HG03097 (cell line): ENCODE measurements at regions not wholly inside any gene's neighbourhood (a gene's known extent, or its start where the extent isn't known, plus 50 kb on each side); places are given as distances from the start of the nearest gene placed in this dataset.

Experiments used
- ATAC-seq: cut with Tn5 transposase; IDR thresholded peaks from one replicate; pipeline ENCODE4 v1.9.1; 2021; ENCODE audit not compliant: unreplicated experiment, low FRiP score

DNA sequence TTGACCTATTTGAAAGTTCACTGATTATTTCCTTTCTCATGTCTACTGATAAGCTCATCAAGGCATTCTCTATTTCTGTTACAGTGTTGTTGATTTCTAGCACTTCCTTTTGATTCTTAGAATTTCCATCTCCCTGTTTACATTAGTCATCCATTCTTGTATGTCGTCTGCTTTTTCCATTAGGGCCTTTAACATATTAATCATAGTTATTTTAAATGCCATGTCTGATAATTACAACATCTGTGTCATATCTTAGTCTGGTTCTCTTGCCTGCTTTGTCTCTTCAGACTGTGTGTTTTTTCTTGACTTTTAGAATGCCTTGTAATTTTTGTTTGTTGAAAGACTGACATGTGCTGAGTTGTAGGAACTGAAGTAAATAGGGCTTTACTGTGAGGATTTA, 602.1 kb downstream of the SOX6 start:
- no peak for ATAC-seq

DNA sequence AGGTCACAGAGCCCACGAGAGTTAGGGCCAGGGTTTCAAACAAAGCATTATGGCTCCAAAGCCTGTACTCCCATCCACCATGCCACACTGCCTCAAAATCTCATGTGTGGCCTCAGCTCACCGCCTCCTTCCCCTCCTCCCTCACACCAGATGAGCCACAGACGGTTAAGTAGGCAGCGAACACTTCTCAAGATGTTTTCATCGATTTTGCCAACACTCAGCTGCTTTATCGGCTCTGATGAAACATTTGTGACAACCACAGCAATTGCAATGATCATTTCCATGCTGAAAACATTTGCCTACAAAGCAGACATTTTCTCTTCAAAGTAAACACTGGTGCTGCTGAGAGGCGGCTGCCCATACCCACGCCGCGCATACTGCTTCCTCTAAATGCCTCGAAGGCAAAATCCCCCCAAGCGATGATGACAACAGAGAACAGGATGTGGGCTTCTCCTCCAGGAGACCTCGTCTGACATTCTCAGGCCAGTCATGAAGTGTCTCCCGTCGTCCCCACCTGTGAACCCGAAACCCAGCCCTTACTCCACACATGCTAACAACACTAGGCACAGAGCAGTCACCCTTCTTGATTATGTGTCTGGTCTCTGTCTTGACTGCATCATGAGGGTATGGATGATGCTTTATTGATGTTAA, 599.2 kb downstream of the SOX6 start:
- ATAC-seq = no peak

DNA sequence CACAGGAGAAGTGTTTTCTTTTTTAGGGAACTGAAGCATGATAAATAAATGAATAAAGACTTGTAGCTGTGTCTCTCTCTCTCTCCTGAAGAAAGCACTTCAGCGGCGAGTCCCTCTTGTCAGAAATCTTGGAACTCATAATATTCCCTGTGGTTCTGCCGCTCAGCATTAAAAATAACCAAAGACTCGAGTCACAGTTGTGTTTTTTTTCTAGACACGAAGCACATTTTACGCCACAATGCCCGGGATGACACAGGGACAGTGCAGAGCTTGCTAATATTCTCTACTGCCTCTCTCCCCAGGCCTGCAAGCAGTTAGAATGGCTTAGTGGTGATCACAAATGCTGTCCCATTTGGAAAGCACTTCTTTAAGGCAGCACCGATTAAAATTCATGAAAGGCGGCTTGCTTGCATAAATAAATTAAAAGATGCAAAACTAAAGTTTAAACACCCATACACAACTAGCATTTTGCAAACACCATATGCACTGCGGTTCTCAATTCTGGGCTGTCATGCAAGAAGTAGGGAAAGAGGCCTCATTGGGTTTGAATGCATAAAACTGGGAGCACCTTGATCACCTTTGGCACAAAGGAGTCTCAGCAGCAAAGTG, 597.4 kb downstream of the SOX6 start:
- ATAC-seq = no peak

DNA sequence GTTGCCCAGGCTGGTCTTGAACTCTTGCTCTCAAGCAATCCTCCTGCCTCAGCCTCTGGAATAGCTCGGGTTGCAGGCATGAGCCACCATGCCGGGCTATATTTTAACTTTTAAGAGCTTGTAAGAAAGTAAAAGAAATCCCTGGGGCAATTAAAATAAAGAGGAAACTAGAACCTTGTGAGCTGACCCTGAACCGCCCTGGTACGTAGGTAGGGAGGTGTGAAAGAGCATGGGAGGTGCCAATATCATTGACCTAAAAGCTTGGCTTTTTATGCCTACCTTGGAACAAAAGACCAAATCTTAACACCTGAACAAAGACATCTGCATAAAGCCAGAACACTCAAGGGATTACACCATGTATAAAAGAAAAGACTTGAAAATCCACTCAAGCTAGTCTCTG, 595.1 kb downstream of the SOX6 start:
- no peak for ATAC-seq

DNA sequence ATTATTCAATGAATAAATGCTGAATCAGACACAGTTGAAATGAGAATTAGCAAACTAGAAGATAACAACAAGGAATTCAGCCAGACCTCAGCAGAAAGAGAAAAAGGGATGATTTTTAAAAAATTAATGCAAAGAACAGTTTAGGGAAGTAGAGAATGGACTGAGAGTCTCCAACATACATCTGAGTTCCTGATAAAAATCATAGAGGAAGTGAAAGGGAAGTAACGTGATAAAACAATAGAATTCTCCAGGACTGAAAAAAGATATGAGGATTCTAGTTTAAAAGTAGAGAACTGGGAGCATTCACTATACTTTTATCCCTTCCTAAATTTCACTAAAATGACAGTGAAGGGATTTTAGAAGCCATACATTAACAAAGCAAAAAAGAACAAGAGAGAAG, 592.0 kb downstream of the SOX6 start:
- ATAC-seq = no peak

DNA sequence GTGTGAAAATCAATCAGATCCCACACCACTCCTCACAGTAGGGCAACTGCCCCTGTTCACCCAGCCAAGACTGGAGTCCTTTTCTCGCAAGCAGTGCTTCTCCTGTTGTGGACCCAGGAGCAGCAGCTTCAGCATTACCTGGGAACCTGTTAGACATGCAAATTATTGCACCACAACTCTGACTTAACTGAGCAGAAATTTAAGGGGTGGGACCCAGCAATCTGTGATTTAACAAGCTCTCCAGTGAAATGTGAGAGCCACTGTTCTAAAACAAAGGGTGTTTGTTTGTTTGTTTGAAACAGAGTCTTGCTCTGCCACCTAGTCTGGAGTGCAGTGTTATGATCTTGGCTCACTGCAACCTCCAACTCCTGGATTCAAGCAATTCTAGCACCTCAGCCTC, 591.4 kb downstream of the SOX6 start:
- ATAC-seq = no peak

DNA sequence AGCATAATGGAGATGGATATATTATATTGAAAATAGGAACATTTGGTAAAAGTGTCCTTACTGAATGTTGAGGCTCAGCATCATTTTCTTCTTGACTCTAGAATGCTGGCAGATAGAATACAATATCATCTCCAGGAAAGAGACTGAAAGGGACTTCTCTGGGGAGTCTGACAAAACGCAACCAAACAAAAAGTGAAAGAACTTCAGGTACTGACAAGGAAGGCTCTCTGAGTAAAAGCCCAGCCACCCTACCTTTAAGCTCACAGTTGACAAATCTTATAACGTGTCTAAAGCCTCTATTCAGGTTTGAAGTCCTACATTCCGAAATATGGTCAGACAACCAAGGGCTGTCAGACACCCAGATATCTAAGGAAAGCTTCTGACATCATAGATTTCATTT, 590.8 kb downstream of the SOX6 start:
- no peak for ATAC-seq

DNA sequence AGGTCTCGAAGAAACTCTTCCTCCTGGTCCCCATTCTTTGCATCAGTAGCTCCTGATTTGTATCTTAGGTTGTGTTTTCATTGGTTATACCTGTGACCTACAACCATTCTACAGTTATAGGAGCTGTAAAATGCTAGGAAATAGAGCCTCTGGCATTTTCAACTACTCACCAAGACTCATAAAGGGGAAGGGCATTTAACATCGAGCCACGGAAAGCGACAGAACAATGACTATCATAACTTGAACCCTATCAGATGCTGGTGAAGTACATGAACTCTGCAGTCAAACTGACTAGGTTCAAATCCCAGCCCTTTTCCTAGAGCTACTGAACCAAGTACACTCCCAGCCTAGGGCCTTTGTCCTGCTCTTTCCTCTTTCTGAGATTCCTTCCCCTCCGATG, 588.0 kb downstream of the SOX6 start:
- no peak for ATAC-seq

DNA sequence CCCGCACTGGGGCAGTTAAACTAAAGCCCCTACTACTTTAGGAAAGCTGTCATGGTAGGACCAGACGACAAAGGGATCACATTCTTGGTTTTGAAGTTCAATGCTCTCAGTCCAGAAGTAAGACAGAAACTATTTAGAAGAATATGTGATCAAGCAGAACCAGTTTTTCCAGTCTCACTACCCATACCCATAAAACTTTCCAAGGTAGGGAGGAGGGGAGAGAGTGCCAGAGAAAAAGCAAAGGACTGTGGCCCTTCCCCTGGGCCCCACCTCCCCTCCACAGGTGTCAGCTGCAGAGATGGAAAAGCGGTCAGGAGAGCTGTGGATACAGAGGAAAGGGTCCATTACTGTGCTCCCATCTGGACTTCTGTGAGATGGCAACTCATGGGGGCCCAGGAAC, 587.1 kb downstream of the SOX6 start:
- ATAC-seq = no peak

DNA sequence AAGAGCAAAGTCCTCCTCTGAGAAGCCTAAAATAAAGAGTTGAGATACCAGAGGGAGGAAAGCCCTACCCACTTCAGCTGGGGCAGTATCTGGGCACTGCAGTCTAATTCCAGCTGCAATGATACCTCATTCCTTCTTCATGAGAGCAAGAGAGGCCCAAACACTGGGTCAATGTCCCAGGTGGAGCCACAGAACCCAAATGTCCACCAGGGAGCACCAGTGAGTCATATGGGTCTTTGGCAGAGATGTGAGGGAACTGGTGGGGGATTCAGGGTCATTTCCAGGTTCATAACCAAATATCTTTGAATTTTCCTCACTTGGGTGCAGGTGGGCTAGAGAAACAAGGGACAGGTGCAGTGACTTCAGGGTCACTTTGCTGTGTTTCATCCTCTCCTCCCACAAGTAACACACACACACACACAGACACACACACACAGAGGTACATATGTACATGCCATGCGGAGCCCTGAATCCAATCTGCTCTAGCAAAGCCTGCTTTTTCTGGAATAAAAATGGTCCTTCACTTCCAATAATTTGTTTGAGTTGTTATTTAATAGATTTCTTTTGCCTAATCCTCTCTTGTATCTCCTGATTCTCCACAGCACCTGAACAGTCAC, 585.4 kb downstream of the SOX6 start:
- no peak for ATAC-seq

DNA sequence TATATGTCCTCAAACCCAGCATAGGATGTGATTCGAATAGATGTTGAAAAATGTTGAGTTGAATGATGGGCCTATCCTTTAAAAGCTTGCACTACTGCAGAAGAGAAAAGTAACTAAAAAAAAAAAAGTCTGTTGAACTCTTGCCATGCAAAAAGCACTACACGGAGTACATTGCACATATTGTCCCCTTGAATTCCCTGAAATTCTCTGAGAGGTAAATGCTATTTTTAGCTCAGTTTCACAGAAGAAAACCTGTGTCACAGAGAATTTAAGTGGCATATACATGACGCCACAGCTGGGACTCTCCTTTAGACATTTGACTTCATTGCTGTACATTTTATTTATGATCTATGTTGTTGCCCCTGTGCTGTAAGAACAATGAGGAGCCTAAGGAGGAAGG, 583.8 kb downstream of the SOX6 start:
- no peak for ATAC-seq

DNA sequence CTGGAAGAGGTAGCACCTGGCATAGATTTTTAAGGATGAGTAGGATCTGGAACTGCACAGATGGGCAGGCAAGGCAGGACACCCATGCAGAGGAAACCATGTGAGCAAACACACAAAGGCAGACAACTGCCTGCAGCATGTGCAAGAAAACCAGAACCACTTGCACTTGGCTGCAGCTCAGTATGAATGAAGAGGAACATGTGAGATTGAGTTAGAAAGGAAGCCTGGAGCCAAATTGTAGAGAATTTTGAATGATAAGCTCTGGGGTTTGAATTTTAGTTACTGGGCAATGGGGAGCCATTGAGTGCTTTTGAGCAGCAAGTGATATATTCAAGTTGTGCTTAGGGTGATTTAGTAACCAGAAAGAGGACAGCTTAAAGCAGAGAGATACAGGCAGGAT, 583.4 kb downstream of the SOX6 start:
- no peak for ATAC-seq

DNA sequence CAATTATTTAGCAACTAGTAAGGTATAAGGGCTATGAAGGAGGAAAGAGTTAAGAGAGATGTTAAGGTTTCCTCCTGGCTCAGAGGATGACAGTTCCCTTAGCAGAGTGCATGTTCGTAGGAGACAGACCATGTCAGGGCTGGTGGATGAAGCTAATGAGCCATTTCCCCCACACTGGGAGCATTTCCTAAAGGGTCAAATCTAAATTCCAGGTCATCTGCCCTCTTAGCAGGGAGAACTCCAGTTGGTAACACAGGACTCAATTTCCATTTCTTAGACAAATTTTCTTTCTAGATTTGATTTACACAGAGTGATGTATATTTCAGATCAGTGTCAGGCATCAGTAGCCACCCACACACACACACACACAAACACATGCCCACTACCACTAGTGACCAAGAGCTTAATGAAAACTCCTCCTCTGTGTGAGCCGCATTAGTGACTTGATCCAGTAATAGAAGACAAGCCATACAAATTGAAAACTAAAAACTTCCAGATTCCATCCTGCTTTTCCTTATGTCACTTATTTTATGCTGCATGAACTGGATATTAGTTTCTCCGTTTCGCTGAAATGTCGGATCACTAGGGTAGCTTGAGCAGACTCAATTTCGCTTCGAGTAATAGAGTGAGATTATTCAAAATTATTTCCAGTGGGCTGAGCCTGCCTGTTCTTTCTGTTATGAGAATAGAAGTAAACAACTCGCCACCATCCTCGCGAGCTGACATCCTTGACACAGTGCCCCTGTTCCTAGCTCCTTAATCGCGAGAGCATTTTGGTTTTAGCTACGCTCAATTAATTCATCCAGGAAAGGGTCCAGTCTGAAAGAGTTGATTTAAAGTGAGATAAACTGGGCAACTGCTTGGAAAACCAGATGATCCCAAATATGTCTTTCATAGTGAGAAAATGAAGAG, 582.6 kb downstream of the SOX6 start:
- ATAC-seq = no peak

DNA sequence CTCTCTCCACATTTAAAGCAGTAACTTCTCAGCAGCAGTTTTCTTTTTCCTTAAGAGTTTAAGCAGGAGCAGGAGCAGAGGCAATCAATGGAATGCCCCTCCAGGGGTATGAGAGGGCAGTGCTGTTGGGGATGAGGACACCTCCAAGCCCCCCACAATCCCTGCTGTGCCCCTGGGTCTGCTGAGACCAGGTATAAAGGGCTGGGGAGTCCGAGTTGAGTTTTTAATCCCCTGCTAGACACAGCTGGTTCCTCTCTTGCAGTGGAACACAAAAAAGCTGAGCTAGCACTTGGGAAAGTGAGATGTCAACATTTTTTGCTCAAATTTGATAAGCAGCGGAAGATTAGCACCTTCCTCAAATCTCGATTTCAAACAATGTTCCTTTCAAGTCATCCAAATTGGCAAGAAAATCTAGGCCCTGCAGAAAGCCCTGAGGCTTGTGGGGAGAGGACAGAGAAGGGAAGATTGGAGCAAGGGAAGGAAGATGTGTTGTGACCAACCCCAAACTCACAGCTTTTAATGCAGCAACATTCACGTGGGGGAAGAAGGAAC, 581.9 kb downstream of the SOX6 start:
- no peak for ATAC-seq

DNA sequence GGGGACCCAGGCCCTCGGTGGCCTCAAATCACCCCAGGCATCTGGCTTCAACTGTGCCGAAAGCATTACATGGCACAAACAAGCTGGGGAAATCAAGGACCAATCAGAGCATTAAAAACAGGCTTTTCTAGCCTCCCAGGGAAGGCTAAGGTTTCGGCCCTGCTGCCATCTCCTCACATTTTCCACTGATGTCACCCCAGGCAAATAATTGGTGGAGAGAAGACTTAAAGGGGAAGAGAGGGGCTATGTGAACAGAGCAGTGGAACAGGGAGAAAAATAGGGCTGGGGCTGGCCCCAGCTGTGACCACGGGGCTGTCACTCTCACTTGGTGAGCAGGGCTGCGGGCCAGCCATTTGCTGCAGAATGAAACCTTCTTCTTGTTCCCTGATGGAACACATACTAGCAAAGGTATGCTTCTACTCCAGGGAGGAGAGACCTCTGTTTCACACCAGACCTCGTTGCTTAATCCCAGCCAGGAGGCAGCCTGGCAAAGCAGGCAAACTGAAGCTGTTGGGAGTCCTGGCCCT, 581.3 kb downstream of the SOX6 start:
- no peak for ATAC-seq

DNA sequence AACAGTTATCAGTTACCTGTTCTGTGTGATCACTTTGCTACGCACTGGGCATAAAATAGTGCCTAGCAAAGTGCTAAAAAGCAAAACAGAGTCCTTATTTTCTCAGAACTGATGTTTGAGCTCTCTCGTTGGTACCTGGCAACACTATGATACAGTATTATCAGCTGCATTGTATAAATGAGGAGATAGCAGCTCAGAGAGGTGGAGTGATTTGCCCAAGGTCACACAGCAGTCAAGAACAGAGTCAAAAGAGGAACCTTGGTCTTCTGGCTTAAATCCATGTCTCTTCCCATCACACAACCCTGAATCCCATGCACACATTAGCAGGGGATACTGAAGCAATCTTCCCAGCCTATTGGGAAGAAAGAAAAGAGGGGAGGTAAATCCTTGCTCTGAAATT, 580.5 kb downstream of the SOX6 start:
- no peak for ATAC-seq

DNA sequence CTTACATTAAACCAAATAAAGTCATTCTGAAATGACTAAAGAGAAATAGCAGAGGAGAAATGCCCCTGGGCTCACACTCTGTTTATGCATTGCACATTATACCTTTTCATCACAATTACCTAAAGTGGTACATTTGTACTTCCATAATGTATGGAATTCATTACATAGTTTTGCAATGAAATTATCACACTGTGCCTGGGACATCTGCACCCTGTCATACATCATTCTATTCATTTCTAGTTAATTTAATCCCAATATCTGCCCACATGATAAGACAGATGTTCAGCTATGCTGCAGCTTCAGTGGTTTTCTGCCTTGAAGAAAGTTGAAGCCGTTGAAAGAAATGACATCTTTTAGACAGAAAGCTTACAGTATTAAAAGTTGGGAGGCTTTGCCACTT, 580.0 kb downstream of the SOX6 start:
- no peak for ATAC-seq

DNA sequence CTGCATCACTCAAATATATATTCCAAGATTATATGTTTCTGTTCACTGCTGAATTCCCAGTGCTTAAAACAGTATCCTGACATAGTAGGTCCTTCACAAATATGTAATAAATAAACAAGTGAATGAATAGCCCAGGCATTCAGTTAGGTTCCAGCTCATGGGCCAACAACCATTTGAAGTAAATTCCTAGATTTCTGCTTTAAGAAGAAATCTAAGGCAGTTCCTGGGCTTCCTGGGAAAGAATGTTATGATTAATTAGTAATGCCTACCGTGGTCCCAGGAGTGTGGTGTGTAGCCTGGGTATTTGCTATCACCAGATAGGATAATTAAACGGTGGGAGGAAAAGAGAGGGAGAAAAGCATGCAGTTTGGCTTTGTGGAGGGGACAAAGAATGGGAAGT, 576.8 kb downstream of the SOX6 start:
- no peak for ATAC-seq

DNA sequence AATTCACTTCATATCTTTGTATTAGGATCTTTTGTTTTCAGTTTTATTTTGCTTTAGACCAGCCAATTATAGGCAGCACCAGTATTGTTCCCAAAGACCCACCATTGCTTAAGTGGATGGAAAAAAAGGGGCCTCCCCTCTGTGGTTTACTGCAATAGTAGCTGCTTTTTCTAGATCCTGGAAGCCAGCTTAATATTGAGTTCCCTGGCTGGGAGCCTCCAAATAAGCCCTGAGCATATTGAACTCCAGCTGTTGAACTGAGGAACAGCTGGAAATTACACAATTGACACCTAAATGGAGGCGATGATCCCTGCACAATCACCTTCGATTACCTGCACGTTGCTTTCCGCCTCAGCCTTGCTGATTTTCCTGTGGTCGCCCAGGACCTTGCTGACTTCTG, 576.0 kb downstream of the SOX6 start:
- no peak for ATAC-seq

DNA sequence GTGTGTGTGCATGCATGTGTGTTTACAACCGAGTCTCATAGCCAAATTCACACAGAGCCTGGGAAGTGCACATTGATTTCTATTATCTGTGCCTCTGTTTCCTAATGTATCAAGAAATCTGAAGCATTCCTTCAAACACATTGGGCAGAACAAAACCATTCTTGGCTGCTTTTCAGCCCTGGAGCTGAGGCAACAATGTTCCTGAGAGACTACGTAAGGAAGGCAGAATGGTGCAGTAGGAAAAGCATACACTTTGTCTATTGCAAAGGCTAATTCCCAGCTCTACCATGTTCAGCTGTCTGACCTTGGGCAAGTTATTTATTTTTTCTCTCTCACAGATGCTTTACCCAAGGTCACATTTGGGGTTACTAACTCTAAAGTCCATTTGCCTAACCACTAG, 575.5 kb downstream of the SOX6 start:
- no peak for ATAC-seq

DNA sequence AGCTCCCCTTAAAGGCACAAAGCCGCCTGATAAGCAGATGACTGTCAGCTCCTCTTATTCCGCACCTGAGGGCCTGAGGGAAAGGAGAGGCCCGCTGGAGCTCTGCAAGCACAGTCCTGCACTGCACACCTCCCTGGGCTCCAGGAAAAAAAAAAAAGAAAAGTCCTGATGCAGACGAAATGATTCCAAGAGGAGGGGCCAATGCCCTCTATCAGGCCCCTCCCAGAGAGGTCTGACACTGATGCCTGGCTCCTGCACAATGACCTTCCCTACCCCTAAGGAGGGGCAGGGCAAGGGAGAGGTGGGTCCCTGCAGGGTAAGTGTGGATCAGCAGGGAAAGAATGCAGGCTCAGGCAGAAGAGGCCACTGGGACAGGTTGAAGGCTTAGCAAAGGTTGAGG, 572.7 kb downstream of the SOX6 start:
- no peak for ATAC-seq
